Right kidney (tissue), 1 donor: ENCODE measurements at regions not wholly inside any gene's neighbourhood (a gene's known extent, or its start where the extent isn't known, plus 50 kb on each side); places are given as distances from the start of the nearest gene placed in this dataset.
"Not testable (repeated sequence)": the region's sequence is repeated elsewhere in the genome, so short reads cannot be mapped to it uniquely, and the experiment has no call there.

Source experiments
- DNase-seq: peaks from one replicate; pipeline ENCODE4 v3.0.0-alpha.2; 2016

- no peak for DNase-seq
Measured at GRCh38 chr3:181533811-181534210, 177.9 kb upstream of the SOX2 start.

DNA sequence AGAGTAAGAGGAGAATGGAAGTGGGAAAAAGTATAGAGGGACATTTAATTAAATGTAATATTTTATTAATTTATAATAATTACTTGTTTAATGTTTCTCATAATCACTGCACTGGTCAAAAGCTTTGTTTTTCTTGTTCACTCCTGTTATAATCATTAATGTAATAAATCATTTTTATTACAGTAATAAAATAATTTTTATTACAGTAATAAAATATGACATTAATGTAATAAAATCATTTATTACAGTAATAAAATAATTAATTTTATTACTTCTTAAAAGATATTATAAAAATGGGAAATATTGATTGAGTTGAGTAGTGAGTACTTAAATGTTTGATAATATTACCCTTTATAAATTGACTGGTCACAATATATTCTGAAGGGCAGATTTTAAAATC is 181.1 kb upstream of the SOX2 start:
- DNase-seq: no peak

GRCh38 chr3:181521831-181522230 is 189.9 kb upstream of the SOX2 start:
- DNase-seq: no peak

GRCh38 chr3:181518222-181518621 is 193.5 kb upstream of the SOX2 start:
- DNase-seq: no peak

- no peak for DNase-seq
Measured at GRCh38 chr3:181512787-181513186, 198.9 kb upstream of the SOX2 start.

DNA sequence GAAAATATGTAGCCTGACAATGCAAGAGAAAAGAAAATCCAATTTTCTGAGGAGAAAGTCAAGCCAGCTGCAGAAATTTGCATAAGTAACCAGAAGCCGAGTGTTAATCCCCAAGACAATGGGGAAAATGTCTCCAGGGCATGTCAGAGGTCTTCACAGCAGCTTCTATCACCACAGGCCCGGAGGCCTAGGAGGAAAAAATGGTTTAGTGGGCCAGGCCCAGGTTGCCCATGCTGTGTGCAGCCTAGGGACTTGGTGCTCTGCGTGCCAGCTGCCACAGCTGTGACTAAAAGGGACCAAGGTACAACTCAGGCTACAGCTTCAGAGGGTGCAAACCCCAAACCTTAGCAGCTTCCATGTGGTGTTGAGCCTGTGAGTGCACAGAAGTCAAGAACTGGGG is 201.2 kb upstream of the SOX2 start:
- DNase-seq: no peak

GRCh38 chr3:181497358-181497757 is 214.4 kb upstream of the SOX2 start:
- no peak for DNase-seq

DNA sequence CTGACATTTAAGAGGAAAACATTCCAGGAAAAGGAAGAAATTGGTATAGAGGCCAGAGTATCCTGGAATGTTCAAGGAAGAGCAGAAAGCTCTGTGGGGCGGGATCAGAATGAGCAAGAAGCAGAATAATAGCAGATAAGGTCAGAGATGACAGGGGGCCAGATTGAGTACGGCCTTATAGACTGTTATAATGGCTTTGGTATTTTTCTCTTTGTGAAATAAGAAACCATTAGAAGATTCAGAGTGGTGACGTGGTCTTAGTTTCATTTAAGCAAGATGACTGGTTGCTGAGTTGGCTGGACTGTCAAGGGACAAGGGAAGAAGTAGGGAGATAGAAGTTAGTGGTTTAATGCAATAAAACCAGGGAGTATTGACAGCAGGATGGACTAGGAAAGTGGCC is 218.3 kb upstream of the SOX2 start:
- DNase-seq: no peak

GRCh38 chr3:181488536-181488935 is 223.2 kb upstream of the SOX2 start:
- no peak for DNase-seq

GRCh38 chr3:181487236-181487978 is 224.3 kb upstream of the SOX2 start:
- DNase-seq: no peak

GRCh38 chr3:181486141-181486885 is 225.4 kb upstream of the SOX2 start:
- no peak for DNase-seq

GRCh38 chr3:181484026-181484425 is 227.7 kb upstream of the SOX2 start:
- DNase-seq: no peak

- not testable (repeated sequence) for DNase-seq
Measured at GRCh38 chr3:181475146-181475545, 236.6 kb upstream of the SOX2 start.

GRCh38 chr3:181470349-181470748 is 241.4 kb upstream of the SOX2 start:
- no peak for DNase-seq

DNA sequence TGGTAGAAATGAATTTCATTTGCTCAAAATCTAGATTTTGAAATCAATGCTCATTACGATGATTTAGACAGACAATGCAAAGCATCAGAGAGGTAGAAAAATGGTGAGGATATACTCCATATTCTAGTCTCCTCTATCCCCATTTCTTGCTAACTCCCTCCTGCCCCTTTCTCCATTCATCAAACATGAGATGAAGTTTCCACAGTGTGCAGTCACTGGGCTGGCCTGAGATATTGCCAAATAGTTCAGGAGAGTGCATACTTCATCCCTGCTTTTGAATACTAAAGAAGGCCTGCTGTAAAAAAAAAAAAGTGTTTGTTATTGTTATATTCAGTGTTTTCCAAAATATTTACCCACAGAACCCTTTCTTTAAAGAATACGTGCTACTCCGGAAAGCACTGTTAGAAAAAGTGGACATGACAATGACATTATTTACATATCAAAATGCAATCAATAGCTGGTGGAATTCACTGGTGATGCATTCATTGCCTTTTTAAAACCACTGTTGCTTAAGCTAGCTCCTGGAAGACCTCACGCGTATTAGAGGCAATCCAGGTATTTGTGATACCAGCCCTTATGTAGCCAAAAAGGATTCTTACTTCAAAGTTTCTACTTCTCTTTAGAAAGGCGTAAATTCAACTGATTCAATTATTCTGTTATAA is 247.6 kb upstream of the SOX2 start:
- DNase-seq: no peak

DNA sequence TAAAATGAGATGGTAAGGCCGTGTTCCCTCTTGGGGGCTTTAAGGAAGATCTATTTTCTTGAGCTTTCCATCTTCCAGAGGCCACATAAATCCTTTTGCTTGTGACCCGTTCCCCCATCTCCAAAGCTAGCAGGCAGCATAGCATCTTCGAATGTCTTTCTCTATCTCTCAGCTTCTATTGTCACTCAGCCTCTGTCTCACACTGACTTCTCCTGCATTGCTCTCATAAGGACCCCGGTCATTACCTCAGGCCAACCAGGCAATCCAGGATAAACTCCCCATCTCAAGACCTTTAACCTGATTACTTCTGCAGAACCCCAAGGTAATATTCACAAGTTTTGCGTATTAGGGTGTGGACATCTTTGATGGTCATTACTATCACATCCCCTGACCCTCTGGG is 250.3 kb upstream of the SOX2 start:
- no peak for DNase-seq

- DNase-seq: no peak
Measured at GRCh38 chr3:181459516-181459915, 252.2 kb upstream of the SOX2 start.

DNA sequence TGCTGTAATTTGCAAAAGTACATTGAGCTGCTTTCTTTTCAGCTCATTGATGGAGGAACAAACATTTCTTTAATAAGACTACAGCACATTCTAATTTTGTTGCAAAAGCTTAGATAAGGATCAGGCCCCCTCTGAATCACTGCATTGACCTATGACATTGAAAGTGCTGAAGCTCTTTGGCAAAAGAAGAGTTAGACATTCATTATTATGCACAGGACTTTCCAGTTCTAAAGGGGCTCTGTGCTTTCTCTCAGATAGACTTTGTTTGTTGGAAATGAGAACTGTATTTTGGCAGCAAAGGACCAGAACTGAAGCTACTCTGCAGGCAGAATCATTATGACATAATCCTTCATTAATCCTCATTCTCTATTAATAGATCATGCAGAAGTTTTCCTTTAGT is 252.9 kb upstream of the SOX2 start:
- no peak for DNase-seq

DNA sequence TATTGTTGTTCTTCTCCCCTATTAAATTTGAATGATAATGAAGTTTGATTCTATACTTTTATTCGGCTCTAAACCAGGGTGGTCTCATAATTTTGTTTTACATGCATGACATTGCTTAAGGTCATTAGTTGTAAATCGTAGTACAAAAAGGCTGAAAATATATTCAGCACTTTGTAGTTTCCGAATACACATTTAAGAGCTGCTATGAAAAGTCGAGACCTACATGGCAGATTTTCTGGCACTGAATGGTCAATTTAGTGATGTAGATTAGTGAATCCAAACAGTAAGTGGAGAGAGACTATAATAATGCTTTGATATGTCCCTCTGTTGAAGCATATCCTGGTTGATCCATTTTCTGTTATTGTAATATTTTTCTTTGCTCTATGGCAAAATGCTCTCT is 254.0 kb upstream of the SOX2 start:
- no peak for DNase-seq

GRCh38 chr3:181457190-181457589 is 254.5 kb upstream of the SOX2 start:
- DNase-seq: no peak

DNA sequence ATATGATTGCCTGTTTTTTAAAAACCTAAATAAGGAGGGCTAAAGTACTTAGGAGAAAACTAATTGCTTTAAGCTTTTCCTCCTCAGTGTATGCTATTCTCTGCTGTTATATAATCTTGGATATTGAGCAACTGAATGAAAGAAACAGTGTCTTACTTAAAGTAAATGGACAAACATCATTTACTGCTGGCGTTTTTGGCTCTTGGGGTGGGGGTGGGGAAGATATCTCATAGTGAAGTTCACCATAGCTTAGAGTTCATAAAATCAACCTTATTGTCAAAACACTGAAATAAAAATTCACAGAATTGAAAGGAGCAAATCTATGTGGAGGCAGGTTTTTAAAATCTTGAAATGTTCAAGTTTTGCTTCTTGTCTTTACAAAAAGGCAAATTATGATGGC is 256.4 kb upstream of the SOX2 start:
- DNase-seq: no peak

DNA sequence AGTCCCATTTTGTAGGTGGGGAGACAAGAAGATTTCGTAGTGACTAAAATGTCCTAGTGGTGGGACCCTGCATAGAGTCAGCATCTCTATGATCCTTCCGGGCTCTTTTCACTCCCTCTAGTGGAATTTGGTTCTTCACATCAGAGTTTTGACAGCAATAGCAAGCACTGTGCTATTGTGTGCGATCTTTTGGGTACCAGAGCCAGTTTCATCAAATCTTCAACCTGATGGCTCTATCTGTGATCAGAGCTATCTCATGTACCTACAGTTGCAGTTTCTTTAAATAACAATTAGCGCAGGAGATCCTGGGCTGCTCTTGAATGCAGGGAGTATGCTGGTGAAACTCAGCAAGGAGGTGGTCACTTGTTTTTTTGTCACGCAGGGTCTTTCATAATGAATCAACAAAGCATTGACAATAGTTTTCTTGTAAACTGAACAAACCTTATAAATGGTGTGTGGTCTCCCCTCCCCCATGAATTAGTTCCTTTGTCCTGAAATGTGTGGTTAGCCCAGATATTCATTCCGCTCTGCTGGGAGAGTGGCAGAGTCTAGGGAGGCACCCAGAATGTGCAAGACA is 257.2 kb upstream of the SOX2 start:
- no peak for DNase-seq

- DNase-seq: no peak
Measured at GRCh38 chr3:181446741-181447140, 265.0 kb upstream of the SOX2 start.
